ENCODE measurements at regions not wholly inside any gene's neighbourhood (a gene's known extent, or its start where the extent isn't known, plus 50 kb on each side); places are given as distances from the start of the nearest gene placed in this dataset.

DNA sequence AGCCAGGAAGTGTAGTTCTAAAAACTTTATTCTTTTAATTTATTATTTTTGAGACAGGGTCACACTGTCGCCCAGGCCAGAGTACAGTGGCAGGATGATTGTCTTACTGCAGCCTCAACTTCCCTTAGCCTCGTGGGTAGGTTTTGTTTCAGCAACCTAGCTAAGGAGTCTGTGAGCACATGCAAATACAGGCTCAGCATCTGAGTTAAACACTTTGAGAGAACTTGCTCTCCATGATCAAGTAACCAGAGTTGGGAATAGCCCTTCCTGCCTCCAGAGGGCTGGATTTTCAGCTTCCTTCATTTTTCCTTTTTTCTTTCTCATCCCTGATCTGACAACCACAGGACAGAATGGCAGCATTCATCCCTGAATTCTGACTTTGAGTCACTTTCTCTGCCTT lies 871.3 kb downstream of the GALC start:
- TF ChIP-seq, protein P1, sequence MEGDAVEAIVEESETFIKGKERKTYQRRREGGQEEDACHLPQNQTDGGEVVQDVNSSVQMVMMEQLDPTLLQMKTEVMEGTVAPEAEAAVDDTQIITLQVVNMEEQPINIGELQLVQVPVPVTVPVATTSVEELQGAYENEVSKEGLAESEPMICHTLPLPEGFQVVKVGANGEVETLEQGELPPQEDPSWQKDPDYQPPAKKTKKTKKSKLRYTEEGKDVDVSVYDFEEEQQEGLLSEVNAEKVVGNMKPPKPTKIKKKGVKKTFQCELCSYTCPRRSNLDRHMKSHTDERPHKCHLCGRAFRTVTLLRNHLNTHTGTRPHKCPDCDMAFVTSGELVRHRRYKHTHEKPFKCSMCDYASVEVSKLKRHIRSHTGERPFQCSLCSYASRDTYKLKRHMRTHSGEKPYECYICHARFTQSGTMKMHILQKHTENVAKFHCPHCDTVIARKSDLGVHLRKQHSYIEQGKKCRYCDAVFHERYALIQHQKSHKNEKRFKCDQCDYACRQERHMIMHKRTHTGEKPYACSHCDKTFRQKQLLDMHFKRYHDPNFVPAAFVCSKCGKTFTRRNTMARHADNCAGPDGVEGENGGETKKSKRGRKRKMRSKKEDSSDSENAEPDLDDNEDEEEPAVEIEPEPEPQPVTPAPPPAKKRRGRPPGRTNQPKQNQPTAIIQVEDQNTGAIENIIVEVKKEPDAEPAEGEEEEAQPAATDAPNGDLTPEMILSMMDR (conservative IDR thresholded peaks at IDR 0.05; ENCODE audit: low read depth, low read length): no peak
- TF ChIP-seq EZH2 (IDR thresholded peaks at IDR 0.05; ENCODE audit: borderline replicate concordance, low read depth, low read length, poor library complexity, severe bottlenecking): no peak
